Thyroid gland (tissue), 4 donors: ENCODE measurements at regions not wholly inside any gene's neighbourhood (a gene's known extent, or its start where the extent isn't known, plus 50 kb on each side); places are given as distances from the start of the nearest gene placed in this dataset.
A peak's percentile ranks its signal among the peaks of the same experiment; 100 is the strongest.

Source experiments
- DNase-seq, 2 donors: peaks; one replicate each; pipeline ENCODE4 v3.0.0-alpha.2; 2019
- H3K27ac ChIP-seq, 3 donors: fragments of 200-600 bp; sonication (generic); 1 replicate in 2 of 3; 2 replicates in 1 of 3; pipeline ENCODE4 v1.5.1; 2016 to 2019; ENCODE audit warnings: mild to moderate bottlenecking in 1 of 3, moderate library complexity in 1 of 3
- H3K27me3 ChIP-seq: fragments of 200-600 bp; sonication (generic); one replicate; pipeline ENCODE4 v1.5.1; 2019
- H3K36me3 ChIP-seq, 2 donors: fragments of 200-600 bp; sonication (generic); one replicate each; pipeline ENCODE4 v1.5.1; 2016 to 2019
- H3K4me1 ChIP-seq, 2 donors: fragments of 200-600 bp; sonication (generic); one replicate each; pipeline ENCODE4 v1.5.1; 2017 to 2019
- H3K4me3 ChIP-seq, 3 donors: fragments of 200-600 bp; sonication (generic); replicated peaks in 1 of 3; 1 replicate in 2 of 3; 2 replicates in 1 of 3; pipeline ENCODE4 v1.5.1; 2016; ENCODE audit warnings: mild to moderate bottlenecking in 1 of 3
- H3K9me3 ChIP-seq: fragments of 200-600 bp; sonication (generic); one replicate; pipeline ENCODE4 v1.5.1; 2017
- CTCF ChIP-seq, 6 experiments: fragments of 200-600 bp in 3 of 6; fragments of 450-650 bp in 3 of 6; sonication (generic) in 3 of 6; IDR thresholded peaks; one replicate each; pipeline ENCODE4 v1.5.1; 2016 to 2019; ENCODE audit warnings: antibody characterized with exemption in 6 of 6, mild to moderate bottlenecking in 2 of 6, inconsistent platforms in 1 of 6, moderate library complexity in 1 of 6
- POLR2A ChIP-seq, 2 donors: fragments of 450-650 bp; IDR thresholded peaks; one replicate each; pipeline ENCODE4 v1.6.1; 2017; ENCODE audit warnings: antibody characterized with exemption in 2 of 2, mild to moderate bottlenecking in 2 of 2, moderate library complexity in 1 of 2
- whole genome bisulfite sequencing, 2 donors: methylation state at CpG; one replicate each; pipeline ENCODE4 v1.1.5; 2017; 5-methylcytosine and 5-hydroxymethylcytosine counted together
- intact Hi-C: fragments of 100-400 bp; cut with DNase I; formaldehyde crosslinking; loops from one replicate; pipeline ENCODE4 v1.15.1; 2023

- H3K4me3 ChIP-seq, result no peak overlapping the region
- H3K27ac ChIP-seq, result no peak overlapping the region
- DNase-seq, result no peak
- intact Hi-C loops, result no loop called here
- no peaks in the 10 kb centered on the region for H3K36me3 ChIP-seq
- TF ChIP-seq CTCF (IDR thresholded peaks at IDR 0.05), result no peak
- no peak for TF ChIP-seq POLR2A (IDR thresholded peaks at IDR 0.05)
- no peaks in the 10 kb centered on the region for H3K4me1 ChIP-seq
- H3K9me3 ChIP-seq, result no peaks in the 10 kb centered on the region
- no peaks in the 10 kb centered on the region for H3K27me3 ChIP-seq
- WGBS, 2 donors, result 85 to 90% methylated on average over 2 of the region's 2 CpGs
These were observed 399.3 kb downstream of the BCL11A start for GRCh38 chr2:60154142-60154541.

- Histone ChIP-seq H3K27ac (no peak overlapping the region), H3K36me3 (no peaks in the 10 kb centered on the region), H3K9me3 (no peaks in the 10 kb centered on the region), H3K27me3 (no peaks in the 10 kb centered on the region), H3K4me1 (no peaks in the 10 kb centered on the region), H3K4me3 (no peak overlapping the region)
- DNase-seq, result no peak
- TF ChIP-seq CTCF (IDR thresholded peaks at IDR 0.05), result peak in 1 of 6 experiments; percentile 38
- TF ChIP-seq POLR2A (IDR thresholded peaks at IDR 0.05), result no peak
- intact Hi-C loops, result no loop called here
- 65 to 72% methylated on average over 4 of the region's 4 CpGs for WGBS, 2 donors
These were observed 401.1 kb downstream of the BCL11A start for GRCh38 chr2:60152226-60152833.

- Histone ChIP-seq H3K4me1 (no peaks in the 10 kb centered on the region), H3K27me3 (no peaks in the 10 kb centered on the region), H3K4me3 (no peak overlapping the region), H3K36me3 (no peaks in the 10 kb centered on the region), H3K27ac (no peak overlapping the region), H3K9me3 (no peaks in the 10 kb centered on the region)
- DNase-seq, result no peak
- WGBS, 2 donors, result 69 to 100% methylated on average over 1 of the region's 1 CpG
- no peak for TF ChIP-seq CTCF (IDR thresholded peaks at IDR 0.05)
- no peak for TF ChIP-seq POLR2A (IDR thresholded peaks at IDR 0.05)
- intact Hi-C loops, result no loop called here
These were observed 404.3 kb downstream of the BCL11A start for GRCh38 chr2:60149176-60149575.

- no peaks in the 10 kb centered on the region for H3K36me3 ChIP-seq
- no peaks in the 10 kb centered on the region for H3K9me3 ChIP-seq
- no peaks in the 10 kb centered on the region for H3K27me3 ChIP-seq
- no peak overlapping the region for H3K27ac ChIP-seq
- intact Hi-C loops, result no loop called here
- H3K4me3 ChIP-seq, result no peak overlapping the region
- no peak for TF ChIP-seq POLR2A (IDR thresholded peaks at IDR 0.05)
- TF ChIP-seq CTCF (IDR thresholded peaks at IDR 0.05), result no peak
- 78 to 89% methylated on average over 4 of the region's 4 CpGs for WGBS, 2 donors
- no peaks in the 10 kb centered on the region for H3K4me1 ChIP-seq
- DNase-seq, result no peak
These were observed 404.7 kb downstream of the BCL11A start for GRCh38 chr2:60148716-60149115.

- Histone ChIP-seq H3K36me3 (no peaks in the 10 kb centered on the region), H3K27ac (no peak overlapping the region), H3K4me3 (no peak overlapping the region), H3K4me1 (no peaks in the 10 kb centered on the region), H3K27me3 (no peaks in the 10 kb centered on the region), H3K9me3 (no peaks in the 10 kb centered on the region)
- 44 to 50% methylated on average over 3 of the region's 3 CpGs for WGBS, 2 donors
- DNase-seq, result no peak
- TF ChIP-seq CTCF (IDR thresholded peaks at IDR 0.05) (no peak), POLR2A (IDR thresholded peaks at IDR 0.05) (no peak)
- intact Hi-C loops, result no loop called here
These were observed 413.3 kb downstream of the BCL11A start for GRCh38 chr2:60140185-60140584.
